GM23338 (cell line): ENCODE measurements at regions not wholly inside any gene's neighbourhood (a gene's known extent, or its start where the extent isn't known, plus 50 kb on each side); places are given as distances from the start of the nearest gene placed in this dataset.

Experiments
- ATAC-seq: fragments of 200-7000 bp; cut with Tn5 transposase; 3 replicates; pipeline ENCODE4 v1.9.1; 2020
- DNase-seq: peaks from one replicate; pipeline ENCODE4 v3.0.0-alpha.2; 2015; ENCODE audit warnings: low spot score
- H2AFZ ChIP-seq: fragments of 200-600 bp; sonication (generic); 2 replicates; pipeline ENCODE4 v1.8.0; 2016; ENCODE audit warnings: antibody characterized with exemption, mild to moderate bottlenecking, moderate library complexity
- H3F3A ChIP-seq: fragments of 200-600 bp; sonication (generic); replicated peaks from 2 replicates; pipeline ENCODE4 v1.8.0; 2017; ENCODE audit warnings: antibody characterized with exemption, mixed run types, low read depth
- H3K27ac ChIP-seq: fragments of 200-600 bp; sonication (generic); 2 replicates; pipeline ENCODE4 v1.6.1; 2016; ENCODE audit warnings: low read depth
- H3K27me3 ChIP-seq: fragments of 200-600 bp; sonication (generic); 2 replicates; pipeline ENCODE4 v1.8.0; 2016; ENCODE audit warnings: mild to moderate bottlenecking, mixed run types, moderate library complexity; ENCODE audit not compliant: insufficient read depth
- H3K36me3 ChIP-seq: fragments of 200-600 bp; sonication (generic); 2 replicates; pipeline ENCODE4 v1.8.0; 2016; ENCODE audit warnings: mild to moderate bottlenecking; ENCODE audit not compliant: insufficient read depth
- H3K4me1 ChIP-seq: fragments of 200-600 bp; sonication (generic); 2 replicates; pipeline ENCODE4 v1.8.0; 2016; ENCODE audit warnings: mild to moderate bottlenecking, moderate library complexity; ENCODE audit not compliant: insufficient read depth
- H3K4me2 ChIP-seq: fragments of 200-600 bp; sonication (generic); 2 replicates; pipeline ENCODE4 v1.7.1; 2017; ENCODE audit warnings: mixed run types
- H3K4me3 ChIP-seq: fragments of 200-600 bp; sonication (generic); 2 replicates; pipeline ENCODE4 v1.6.1; 2016; ENCODE audit warnings: mixed run types
- H3K79me2 ChIP-seq: fragments of 200-600 bp; sonication (generic); replicated peaks from 2 replicates; pipeline ENCODE4 v1.8.0; 2017; ENCODE audit warnings: mild to moderate bottlenecking; ENCODE audit not compliant: insufficient read depth
- H3K9me2 ChIP-seq: fragments of 200-600 bp; sonication (generic); 2 replicates; pipeline ENCODE4 v1.8.0; 2017; ENCODE audit not compliant: insufficient read depth
- H4K20me1 ChIP-seq: fragments of 200-600 bp; sonication (generic); replicated peaks from 2 replicates; pipeline ENCODE4 v1.8.0; 2017; ENCODE audit warnings: mild to moderate bottlenecking; ENCODE audit not compliant: insufficient read depth
- H3K27ac Mint-ChIP-seq: 2 replicates; pipeline ENCODE4 v1.8.0; 2020; ENCODE audit warnings: inconsistent platforms, mild to moderate bottlenecking, moderate library complexity, mixed read lengths
- H3K27me3 Mint-ChIP-seq: 3 replicates; pipeline ENCODE4 v1.8.0; 2022; ENCODE audit warnings: low read depth, mild to moderate bottlenecking, moderate library complexity, mixed read lengths, inconsistent platforms; ENCODE audit not compliant: insufficient read depth, poor library complexity
- H3K36me3 Mint-ChIP-seq: 3 replicates; pipeline ENCODE4 v1.8.0; 2021; ENCODE audit warnings: low read depth, mild to moderate bottlenecking, inconsistent platforms, moderate library complexity, mixed read lengths
- H3K4me1 Mint-ChIP-seq: 3 replicates; pipeline ENCODE4 v1.8.0; 2020; ENCODE audit warnings: mild to moderate bottlenecking, inconsistent platforms, mixed read lengths
- H3K4me3 Mint-ChIP-seq: 3 replicates; pipeline ENCODE4 v1.8.0; 2021; ENCODE audit warnings: moderate library complexity, mild to moderate bottlenecking, inconsistent platforms, mixed read lengths
- H3K9me3 Mint-ChIP-seq: 3 replicates; pipeline ENCODE4 v1.8.0; 2020; ENCODE audit warnings: moderate library complexity, mild to moderate bottlenecking, inconsistent platforms, mixed read lengths
- CREB1 ChIP-seq: fragments of 250-450 bp; sonication (Bioruptor Pico); IDR thresholded peaks from 2 replicates; pipeline ENCODE4 v1.5.0; 2020; ENCODE audit warnings: low read depth, mild to moderate bottlenecking, moderate library complexity
- CTCF ChIP-seq, 2 experiments: fragments of 200-600 bp in 1 of 2; sonication (generic) in 1 of 2; conservative IDR thresholded peaks; 2 replicates each; pipeline versions ENCODE4 v1.5.1 to v1.6.1; 2016 to 2017; ENCODE audit warnings: antibody characterized with exemption in 2 of 2, low read depth in 2 of 2, mild to moderate bottlenecking in 2 of 2, moderate library complexity in 1 of 2
- ETS1 ChIP-seq: IDR thresholded peaks from 2 replicates; pipeline ENCODE4 v1.6.1; 2016; ENCODE audit warnings: antibody characterized with exemption
- EZH2 ChIP-seq: fragments of 200-600 bp; sonication (generic); IDR thresholded peaks from one replicate; pipeline ENCODE4 v1.8.0; 2017; ENCODE audit warnings: antibody characterized with exemption, mild to moderate bottlenecking, low read depth; ENCODE audit not compliant: unreplicated experiment
- EZH2phosphoT487 ChIP-seq: fragments of 200-600 bp; sonication (generic); IDR thresholded peaks from one replicate; pipeline ENCODE4 v1.8.1; 2018; ENCODE audit warnings: antibody characterized with exemption; ENCODE audit not compliant: unreplicated experiment
- JUNB ChIP-seq: IDR thresholded peaks from one replicate; pipeline ENCODE4 v1.6.1; 2016; ENCODE audit warnings: antibody characterized with exemption; ENCODE audit not compliant: unreplicated experiment
- NANOG ChIP-seq: IDR thresholded peaks from 2 replicates; pipeline ENCODE4 v1.6.1; 2016; ENCODE audit warnings: antibody characterized with exemption, borderline replicate concordance
- POLR2AphosphoS5 ChIP-seq: IDR thresholded peaks from 2 replicates; pipeline ENCODE4 v1.6.1; 2016; ENCODE audit warnings: antibody characterized with exemption, low read depth
- REST ChIP-seq: IDR thresholded peaks from one replicate; pipeline ENCODE4 v1.6.1; 2018; ENCODE audit warnings: antibody characterized with exemption; ENCODE audit not compliant: unreplicated experiment
- STAT1 ChIP-seq: IDR thresholded peaks from one replicate; pipeline ENCODE4 v1.6.1; 2016; ENCODE audit warnings: antibody characterized with exemption; ENCODE audit not compliant: unreplicated experiment
- ZNF114 ChIP-seq: fragments of 250-450 bp; sonication (Bioruptor Pico); IDR thresholded peaks from 2 replicates; pipeline ENCODE4 v1.5.0; 2020; ENCODE audit warnings: mild to moderate bottlenecking, moderate library complexity
- ZNF331 ChIP-seq: fragments of 250-450 bp; sonication (Bioruptor Pico); IDR thresholded peaks from 2 replicates; pipeline ENCODE4 v1.5.0; 2020; ENCODE audit warnings: low read depth, mild to moderate bottlenecking, moderate library complexity
- ZNF462 ChIP-seq: fragments of 250-450 bp; sonication (Bioruptor Pico); IDR thresholded peaks from 2 replicates; pipeline ENCODE4 v1.5.0; 2020; ENCODE audit warnings: mild to moderate bottlenecking, moderate library complexity

- TF ChIP-seq REST, result no peak
- no peak for TF ChIP-seq CREB1 (CRISPR knock-in tag)
- no peak for TF ChIP-seq POLR2AphosphoS5
- no peak for TF ChIP-seq CTCF (conservative IDR thresholded peaks at IDR 0.05; ENCODE audit: low read depth in 2 of 2)
- TF ChIP-seq ZNF331 (CRISPR knock-in tag), result no peak
- no peak for TF ChIP-seq JUNB
- TF ChIP-seq ETS1, result no peak
- no peak for TF ChIP-seq NANOG
- no peak for TF ChIP-seq EZH2
- TF ChIP-seq STAT1, result no peak
- TF ChIP-seq EZH2phosphoT487, result no peak
- no peak for TF ChIP-seq ZNF114
- no peak for TF ChIP-seq ZNF462 (CRISPR knock-in tag)
- no peak overlapping the region for H3K4me3 ChIP-seq
- H3K36me3 Mint-ChIP-seq, result no peaks in the 10 kb centered on the region
- no peaks in the 10 kb centered on the region for H3K79me2 ChIP-seq
- DNase-seq (no peak), ATAC-seq (no peak)
- peaks cover 14% of the 10 kb centered on the region for H3K4me1 Mint-ChIP-seq
- no peaks in the 10 kb centered on the region for H3K9me3 Mint-ChIP-seq
- no peak overlapping the region for H3K4me2 ChIP-seq
- H3K27me3 ChIP-seq, result no peaks in the 10 kb centered on the region
- H4K20me1 ChIP-seq, result no peaks in the 10 kb centered on the region
- H3F3A ChIP-seq, result no peaks in the 10 kb centered on the region
- no peak overlapping the region for H3K27ac Mint-ChIP-seq
- H3K4me3 Mint-ChIP-seq, result no peak overlapping the region
- H3K27ac ChIP-seq, result no peak overlapping the region
- no peaks in the 10 kb centered on the region for H3K9me2 ChIP-seq
- peaks cover 10% of the 10 kb centered on the region for H3K27me3 Mint-ChIP-seq
- peak overlapping the region; percentile 81 for H2AFZ ChIP-seq
- H3K36me3 ChIP-seq, result no peaks in the 10 kb centered on the region
- peaks cover 6% of the 10 kb centered on the region; the same call in 1 of the 2 replicates for H3K4me1 ChIP-seq
Observed at GRCh38 chr20:56786503-56786902, 157.4 kb downstream of the TFAP2C start.
